DMS53 (cell line): ENCODE measurements at regions not wholly inside any gene's neighbourhood (a gene's known extent, or its start where the extent isn't known, plus 50 kb on each side); places are given as distances from the start of the nearest gene placed in this dataset.
"Not testable (repeated sequence)": the region's sequence is repeated elsewhere in the genome, so short reads cannot be mapped to it uniquely, and the experiment has no call there.

ENCODE experiments used
- DNase-seq: peaks from one replicate; lab custom pipeline; 2025; lab: John Stamatoyannopoulos, UW

DNA sequence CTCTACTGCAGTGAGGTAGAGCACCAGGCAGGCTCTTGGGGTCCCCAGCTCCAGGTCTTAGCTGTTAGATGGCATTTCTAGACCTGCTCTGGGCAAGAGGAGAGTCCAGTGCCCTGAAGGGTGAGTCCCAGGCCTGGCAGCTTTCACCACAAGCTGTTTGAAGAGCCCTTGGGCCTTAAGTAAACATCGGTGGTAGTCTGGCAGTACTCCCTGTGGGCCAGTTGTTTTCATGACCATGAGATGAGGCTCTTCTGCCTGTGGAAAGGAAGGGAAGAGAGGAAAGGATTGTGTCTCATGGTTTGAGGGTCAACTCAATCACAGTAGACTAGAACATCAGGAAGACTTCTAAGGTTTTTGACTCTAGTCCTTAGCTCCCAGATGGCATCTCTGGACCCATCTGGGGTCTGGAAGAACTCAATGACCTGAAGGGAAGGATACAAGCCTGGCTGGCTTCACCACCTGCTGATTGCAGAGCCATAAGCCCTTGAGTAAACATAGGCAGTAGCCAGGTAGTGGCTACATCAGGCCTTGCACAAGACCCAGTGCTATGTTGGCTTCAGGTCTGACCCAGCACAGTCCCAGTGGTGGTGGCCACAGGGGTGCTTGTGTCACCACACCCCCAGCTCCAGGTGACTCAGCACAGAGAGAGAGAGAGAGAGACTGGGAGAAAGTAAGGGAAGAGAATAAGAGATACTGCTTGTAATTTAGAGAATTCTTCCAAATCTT lies 114.3 kb upstream of the PCSK5 start:
- peak; percentile 87 for DNase-seq

DNA sequence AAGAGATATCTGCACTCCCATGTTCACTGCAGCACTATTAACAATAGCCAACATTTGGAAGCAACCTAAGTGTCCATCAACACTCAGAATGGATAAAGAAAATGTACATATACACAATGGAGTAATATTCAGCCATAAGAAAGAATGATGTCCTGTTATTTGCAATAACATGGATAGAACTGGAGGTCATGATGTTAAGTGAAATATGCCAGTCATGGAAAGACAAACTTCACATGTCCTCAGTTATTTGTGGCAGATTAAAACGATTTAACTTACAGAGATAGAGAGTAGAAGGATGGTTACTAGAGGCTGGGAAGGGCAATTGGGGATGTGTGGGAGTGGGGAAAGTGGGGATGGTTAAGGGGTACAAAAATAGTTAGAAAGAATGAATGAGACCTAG lies 110.3 kb upstream of the PCSK5 start:
- no peak for DNase-seq

DNA sequence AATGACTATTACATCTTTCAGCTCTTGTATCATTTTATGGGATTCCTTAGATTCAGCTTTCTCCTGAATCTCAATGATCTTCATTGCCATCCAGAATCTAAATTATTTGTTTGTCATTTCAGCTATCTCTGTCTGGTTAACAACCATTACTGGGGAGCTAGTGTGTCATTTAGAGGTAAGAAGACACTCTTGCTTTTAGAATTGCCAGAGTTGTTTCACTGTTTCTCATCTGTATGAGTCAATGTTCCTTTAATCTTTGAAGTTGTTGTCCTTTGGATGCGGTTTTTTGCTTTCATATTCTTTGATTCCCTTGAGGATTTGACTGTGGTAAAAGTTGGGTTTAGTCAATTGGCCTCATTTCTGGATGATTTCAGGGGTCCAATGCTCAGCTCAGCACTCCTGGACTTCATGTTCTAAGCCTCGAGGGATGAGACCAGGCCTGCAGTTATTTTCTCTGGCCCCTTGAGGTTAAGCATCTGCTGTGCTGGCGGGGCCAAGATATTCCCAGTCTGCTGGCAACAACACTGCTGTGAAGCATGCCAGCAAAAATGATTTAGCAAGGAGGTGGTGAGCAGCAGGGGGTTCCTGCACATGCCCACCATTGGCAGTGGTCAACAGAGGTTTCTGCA lies 102.4 kb upstream of the PCSK5 start:
- DNase-seq = no peak

DNA sequence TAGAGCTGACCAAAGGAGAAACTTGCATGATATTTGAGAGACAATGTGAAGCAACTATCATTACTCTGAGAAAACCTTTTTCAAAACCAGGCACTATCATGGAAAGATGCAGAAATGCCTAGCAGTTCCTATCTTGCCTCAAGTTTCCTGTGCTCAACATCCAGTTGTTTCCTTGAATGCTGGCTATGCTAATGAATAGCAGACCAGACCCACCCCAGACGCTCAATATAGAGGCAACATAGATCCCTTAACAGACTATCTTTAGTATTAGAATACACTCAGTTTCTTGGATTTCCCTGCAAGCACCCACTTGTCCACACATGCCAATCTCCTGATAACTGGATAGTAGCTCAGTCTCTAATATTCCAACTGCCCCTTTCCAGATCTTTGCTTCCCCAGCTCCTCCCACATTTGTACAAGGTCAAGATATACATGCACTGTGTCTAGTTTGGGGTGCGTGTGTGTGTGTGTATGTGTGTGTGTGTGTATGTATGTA lies 93.3 kb upstream of the PCSK5 start:
- DNase-seq = no peak

DNA sequence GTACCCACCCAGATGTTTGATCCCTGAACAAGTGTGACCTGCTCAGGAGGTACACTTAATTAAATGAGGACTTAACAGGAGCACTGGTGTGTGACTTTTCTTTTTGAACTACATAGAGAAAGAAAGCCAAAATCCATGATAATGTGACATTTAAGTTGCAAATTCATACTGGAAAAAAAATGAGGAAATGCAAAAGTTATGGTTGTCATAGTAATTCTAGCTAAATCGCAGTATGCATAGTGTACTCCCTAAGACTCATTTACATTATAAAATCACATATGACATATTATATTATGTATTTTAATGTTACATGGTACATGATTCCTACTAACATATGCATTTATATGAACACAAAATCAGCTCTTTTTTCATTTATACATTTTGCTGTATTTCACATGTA lies 92.0 kb upstream of the PCSK5 start:
- DNase-seq = no peak

DNA sequence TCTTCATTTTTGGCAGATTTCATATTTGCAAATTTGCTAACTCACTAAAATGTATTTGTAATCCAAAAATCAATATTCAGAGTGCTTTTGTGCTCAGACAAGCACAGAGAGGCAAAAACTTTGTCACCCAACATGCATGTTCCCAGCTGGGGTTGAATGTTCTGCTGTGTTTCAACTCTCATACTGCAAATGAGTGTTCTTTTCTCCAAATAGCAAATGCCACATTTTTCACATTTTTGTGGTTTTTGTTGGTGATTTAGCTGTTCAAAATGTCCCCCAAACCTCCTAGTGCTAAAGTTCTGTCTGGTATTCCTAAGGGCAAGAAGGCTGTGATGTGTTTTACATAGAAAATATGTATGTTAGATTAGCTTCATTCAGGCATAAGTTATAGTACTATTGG lies 87.3 kb upstream of the PCSK5 start:
- no peak for DNase-seq

DNA sequence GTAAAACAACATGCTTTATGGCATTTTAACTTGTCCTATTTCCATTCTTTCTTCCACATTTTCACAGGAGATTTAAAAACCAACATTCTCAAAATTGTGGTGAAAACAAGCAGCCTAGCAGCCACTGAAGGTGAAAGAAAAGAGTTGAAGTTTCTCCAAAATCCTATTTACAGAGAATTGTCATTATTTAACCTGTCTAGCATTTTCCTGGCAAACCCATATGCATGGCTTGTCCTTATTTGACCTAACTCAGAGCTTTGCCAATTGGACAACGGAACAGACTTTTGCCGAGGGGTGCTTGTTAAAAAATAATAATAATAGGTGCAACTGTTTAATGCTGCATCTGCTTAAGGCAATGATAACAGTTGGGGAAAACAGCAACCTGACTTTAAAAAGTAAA lies 80.4 kb upstream of the PCSK5 start:
- no peak for DNase-seq

DNA sequence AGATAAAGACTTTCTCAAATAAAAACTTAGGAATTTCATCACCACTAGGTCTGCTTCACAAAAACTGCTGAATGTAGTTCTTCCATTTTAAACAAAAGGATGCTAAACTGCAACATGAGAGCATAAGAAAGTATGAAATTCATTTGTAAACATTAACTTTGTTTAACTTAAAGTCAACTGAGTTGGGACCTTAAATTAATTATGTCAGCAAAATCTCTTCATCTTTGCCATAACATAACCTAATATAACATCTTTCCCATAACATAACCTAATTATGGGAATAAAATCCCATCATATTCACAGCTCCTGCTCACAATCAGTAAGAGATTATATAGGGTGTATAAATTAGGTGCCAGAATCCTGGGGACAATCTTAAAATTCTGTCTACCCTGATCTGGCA lies 78.8 kb upstream of the PCSK5 start:
- no peak for DNase-seq

DNA sequence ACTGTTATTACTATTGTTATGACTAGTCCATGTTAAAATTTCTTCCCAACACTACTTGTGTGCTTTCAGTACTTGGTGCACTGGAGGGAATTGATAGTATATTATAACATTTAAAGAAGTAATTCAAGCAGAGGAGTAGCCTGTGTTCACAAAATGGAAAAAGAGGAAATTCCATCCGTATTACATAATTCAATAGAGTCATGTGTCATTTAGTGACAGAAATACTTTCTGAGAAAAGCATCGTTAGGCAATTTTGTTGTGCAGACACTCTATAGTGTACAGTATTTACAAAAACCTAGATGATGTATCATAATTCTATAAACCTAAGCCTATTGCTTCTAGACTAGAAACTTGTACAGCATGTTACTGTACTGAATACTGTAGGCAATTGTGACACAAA lies 78.3 kb upstream of the PCSK5 start:
- no peak for DNase-seq

DNA sequence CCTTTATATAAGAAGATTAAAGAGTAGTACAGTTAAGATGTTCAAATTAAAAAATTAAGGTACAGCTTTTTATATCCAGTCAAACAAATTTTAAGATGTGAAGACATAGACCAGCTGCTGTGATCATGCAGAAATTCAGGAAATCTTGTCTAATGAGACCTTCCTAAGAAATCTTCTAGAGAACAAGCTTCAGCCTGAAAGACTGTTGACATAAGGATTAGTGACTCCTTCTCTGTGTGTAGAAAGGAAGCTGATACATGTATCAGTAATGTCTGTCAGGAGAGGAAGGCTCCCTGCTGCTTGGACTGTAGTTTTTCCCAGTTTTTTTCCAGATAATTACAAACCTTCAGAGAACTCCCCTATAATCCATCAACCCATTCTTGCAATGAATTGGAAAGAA lies 75.8 kb upstream of the PCSK5 start:
- DNase-seq = peak; percentile 36

DNA sequence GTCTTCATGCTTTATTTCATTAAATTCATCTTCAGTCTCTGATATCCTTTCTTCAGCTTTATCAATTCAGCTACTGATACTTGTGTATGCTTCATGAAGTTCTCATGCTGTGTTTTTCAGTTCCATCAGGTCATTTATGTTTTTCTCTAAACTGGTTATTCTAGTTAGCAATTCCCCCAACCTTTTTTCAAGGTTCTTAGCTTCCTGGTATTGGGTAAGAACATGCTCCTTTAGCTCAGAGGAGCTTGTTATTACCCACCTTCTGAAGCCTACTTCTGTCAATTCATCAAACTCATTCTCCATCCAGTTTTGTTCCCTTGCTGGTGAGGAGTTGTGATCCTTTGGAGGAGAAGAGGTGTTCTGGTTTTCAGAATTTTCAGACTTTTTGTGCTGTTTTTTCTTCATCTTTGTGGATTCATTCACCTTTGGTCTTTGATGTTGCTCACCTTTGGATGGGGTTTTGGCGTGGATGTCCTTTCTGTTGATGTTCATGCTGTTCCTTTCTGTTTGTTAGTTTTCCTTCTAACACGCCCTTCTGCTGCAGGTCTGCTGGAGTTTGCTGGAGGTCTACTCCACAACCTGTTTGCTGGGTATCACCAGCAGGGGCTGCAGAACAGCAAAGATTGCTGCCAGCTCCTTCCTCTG lies 69.9 kb upstream of the PCSK5 start:
- DNase-seq = not testable (repeated sequence)

DNA sequence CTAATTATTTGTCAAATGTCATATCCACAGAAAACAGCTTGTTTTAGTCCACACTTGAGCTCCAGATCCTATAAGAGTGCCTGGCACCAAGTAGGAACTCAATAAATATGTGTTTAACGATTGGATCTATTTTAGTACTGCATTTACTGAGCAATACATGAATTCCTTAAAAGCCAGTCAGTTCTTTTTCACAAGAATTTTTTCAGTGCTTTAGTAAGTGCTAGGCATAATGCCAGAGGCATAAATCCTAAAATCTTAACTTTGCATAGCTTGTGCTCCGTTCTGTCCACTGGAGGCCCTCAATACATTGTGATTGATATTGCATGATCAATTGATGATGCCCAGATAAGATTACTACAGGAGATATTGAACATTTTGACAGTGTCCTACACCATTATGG lies 67.3 kb upstream of the PCSK5 start:
- DNase-seq = no peak

DNA sequence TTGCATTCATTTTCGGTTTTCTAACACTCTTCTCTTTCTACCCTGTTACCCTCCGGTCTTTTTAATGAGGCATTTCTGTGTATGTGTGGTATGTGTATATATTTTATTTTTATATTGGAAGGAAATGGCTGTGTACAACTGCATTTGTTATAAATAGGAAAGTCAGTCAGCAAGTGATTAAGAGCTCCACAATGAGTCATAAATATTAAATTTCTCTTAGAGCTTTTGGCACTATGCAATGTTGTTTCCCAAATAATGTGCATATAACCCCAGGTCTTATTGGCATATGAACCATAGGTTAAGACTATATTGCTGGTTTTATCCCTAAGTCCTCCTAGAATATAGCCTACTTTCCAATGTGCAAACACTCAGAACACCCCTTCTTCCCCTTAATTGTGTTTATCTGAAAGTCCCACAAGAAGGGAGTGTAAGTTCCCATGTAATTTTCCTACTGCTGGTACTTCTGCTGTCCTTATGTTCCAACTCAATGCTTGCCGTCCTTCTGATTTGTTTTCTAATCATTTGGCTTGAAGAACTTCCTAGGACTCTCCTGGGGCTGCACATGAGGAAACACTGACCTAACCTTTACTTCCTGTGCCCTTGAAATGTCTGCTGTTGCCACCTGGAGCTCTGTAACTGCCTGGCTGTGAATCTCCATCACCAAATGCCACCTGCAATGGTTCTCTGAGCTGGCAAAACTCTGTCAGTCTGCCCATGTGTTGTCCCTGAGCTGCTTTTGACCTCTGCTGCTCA lies 65.5 kb upstream of the PCSK5 start:
- no peak for DNase-seq

DNA sequence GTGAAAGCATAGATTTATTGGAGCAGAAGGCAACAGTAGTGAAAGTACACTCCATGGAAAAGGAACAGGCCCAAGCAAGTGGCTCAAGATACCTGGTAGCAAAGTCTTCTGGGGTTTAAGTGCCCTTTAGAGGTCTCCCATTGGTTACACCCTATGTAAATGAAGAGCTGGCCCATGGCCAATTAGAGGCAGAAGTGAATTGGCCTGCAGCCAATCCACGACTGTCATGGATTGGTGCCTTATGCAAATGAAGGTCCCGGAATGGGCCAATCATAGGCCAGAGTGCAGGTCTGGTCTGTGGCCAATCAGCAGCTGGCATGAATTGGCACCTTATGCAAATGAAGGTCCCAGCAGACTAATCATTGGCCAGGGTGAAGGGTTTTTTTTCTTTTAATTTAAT lies 64.2 kb upstream of the PCSK5 start:
- no peak for DNase-seq

DNA sequence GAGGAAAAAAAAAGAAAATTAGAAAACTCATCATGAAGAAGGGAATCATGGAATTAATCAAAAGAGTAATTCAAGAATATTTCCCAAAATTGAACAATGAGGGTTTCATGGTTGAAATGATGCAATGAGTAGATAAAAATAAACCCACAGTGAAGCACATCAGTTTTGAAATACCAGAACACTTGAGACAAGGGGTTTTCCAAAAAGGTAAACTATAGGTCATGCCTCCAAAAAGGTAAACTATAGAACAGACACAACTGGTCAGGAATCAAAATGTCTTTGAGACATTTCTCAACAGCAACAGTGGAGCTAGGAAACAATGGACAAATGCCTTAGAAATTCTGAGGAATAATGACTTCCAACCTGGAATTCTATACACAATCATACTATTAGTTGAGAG lies 60.2 kb upstream of the PCSK5 start:
- no peak for DNase-seq

DNA sequence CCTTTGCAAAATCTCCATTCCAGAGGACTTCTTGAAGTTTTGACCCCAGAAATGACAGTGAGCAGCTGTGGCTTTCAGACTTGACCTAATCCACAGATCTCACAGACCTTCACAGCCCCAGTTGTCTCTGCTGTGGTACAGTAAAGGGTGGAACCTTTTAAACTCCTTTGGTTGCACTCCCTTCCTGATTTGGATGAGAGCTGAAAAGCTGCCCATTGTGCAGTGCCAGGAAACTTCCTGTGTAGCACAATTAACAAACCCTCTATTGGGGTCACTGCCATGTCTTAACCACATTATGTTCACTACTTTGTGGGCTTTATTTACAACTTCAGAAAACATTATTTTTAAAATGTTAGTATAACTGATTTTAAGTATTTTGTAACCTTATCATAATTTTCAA lies 56.7 kb upstream of the PCSK5 start:
- no peak for DNase-seq

DNA sequence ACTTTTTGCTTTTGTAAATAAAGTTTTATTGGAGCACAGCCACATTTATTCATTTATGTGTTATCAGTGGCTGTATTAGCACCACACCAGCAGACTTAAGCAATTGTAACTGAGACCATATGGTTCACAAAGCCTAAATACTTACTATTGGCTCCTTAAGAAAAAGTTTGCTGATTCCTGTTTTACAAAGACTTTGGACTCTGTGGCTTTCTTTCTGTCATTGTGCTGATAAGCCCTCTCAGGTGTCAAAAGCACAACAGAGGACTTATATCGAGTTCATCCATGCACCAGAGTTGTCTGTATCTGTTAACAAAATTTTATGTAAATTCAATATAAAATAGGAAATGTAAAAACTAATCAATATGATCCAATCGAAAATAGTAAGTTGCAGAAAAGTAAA lies 55.6 kb upstream of the PCSK5 start:
- no peak for DNase-seq
